ENCODE measurements at regions not wholly inside any gene's neighbourhood (a gene's known extent, or its start where the extent isn't known, plus 50 kb on each side); places are given as distances from the start of the nearest gene placed in this dataset.

DNA sequence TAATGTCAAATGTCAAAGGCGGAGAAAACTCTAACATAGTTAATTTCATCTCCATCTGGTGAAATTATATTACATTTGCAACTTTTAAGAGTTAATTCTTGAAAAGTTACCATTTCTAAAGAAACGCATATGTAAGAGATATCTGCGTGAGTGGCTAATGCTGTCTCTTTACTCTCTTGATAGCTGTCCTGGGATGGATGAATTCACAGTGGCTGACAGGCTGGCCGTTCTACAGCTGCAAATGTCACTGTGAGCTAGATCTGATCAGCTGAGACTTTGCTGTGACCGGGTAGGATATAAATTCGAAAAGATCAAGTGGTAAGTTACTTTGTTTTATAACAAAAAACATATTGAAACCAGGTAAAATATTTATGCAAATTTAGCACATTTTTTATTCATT, 557.1 kb upstream of the DDX18 start:
- Histone ChIP-seq H3K4me3 (no peak overlapping the region), H3K27me3 (no peaks in the 10 kb centered on the region), H3K27ac (no peak overlapping the region), H3K9me3 (peaks cover 0 to 31% (median 0%) of the 10 kb centered on the region in 11 donors), H3K36me3 (no peaks in the 10 kb centered on the region), H3K4me1 (no peaks in the 10 kb centered on the region)
- intact Hi-C loops (cut with DNase I) = no loop called here
- DNase-seq (no peak), ATAC-seq (no peak)
- TF ChIP-seq, protein P1, sequence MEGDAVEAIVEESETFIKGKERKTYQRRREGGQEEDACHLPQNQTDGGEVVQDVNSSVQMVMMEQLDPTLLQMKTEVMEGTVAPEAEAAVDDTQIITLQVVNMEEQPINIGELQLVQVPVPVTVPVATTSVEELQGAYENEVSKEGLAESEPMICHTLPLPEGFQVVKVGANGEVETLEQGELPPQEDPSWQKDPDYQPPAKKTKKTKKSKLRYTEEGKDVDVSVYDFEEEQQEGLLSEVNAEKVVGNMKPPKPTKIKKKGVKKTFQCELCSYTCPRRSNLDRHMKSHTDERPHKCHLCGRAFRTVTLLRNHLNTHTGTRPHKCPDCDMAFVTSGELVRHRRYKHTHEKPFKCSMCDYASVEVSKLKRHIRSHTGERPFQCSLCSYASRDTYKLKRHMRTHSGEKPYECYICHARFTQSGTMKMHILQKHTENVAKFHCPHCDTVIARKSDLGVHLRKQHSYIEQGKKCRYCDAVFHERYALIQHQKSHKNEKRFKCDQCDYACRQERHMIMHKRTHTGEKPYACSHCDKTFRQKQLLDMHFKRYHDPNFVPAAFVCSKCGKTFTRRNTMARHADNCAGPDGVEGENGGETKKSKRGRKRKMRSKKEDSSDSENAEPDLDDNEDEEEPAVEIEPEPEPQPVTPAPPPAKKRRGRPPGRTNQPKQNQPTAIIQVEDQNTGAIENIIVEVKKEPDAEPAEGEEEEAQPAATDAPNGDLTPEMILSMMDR (IDR thresholded peaks at IDR 0.05) = no peak
- WGBS, 2 donors = 46 to 51% methylated on average over 6 of the region's 6 CpGs

DNA sequence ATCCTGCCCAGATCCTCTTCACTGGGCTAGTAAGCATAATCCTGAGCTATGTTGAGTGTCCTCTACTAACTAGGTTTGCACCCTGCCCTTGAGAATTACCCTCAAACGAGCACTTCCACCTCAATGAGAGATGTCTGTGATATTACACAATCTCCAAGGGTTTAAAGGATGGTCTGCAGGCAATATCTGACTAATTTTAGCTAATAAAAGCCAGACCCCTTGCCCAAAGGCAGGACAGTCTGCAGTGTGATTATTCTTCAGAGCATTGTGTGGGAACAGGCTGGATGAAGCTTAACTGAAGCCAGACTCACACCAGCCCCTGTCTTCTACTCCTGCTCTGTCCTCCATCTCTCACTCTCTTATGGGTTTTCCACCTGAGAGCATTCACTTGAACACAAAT, 544.9 kb upstream of the DDX18 start:
- Histone ChIP-seq H3K36me3 (no peaks in the 10 kb centered on the region), H3K27ac (no peak overlapping the region), H3K9me3 (peaks cover 0 to 11% (median 0%) of the 10 kb centered on the region in 11 donors), H3K4me3 (no peak overlapping the region), H3K27me3 (no peaks in the 10 kb centered on the region), H3K4me1 (no peaks in the 10 kb centered on the region)
- ATAC-seq = no peak
- TF ChIP-seq, protein P1 (IDR thresholded peaks at IDR 0.05) = no peak
- intact Hi-C loops (cut with DNase I) = no loop called here
- DNase-seq = no peak
- 25 to 32% methylated on average over 1 of the region's 1 CpG for WGBS, 2 donors

DNA sequence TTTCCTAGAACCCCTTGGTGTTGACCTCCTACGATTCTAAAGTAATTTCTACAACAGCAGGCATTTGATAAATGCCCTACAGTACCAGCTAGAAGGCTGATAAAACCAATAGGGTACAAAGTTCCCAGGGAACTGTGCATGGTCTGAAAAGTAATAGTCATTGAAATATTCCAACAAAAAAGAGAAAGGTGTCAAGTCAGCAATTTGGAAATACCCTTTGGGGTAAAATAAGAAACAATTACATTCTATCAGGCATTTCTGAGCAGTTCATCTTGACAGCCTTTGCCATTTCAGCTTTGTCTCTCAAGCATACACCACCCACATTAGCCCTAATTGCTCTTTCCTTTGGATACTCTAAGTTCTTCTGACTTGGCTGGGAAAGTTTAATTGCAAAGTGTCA, 542.9 kb upstream of the DDX18 start:
- H3K27me3 ChIP-seq = no peaks in the 10 kb centered on the region

DNA sequence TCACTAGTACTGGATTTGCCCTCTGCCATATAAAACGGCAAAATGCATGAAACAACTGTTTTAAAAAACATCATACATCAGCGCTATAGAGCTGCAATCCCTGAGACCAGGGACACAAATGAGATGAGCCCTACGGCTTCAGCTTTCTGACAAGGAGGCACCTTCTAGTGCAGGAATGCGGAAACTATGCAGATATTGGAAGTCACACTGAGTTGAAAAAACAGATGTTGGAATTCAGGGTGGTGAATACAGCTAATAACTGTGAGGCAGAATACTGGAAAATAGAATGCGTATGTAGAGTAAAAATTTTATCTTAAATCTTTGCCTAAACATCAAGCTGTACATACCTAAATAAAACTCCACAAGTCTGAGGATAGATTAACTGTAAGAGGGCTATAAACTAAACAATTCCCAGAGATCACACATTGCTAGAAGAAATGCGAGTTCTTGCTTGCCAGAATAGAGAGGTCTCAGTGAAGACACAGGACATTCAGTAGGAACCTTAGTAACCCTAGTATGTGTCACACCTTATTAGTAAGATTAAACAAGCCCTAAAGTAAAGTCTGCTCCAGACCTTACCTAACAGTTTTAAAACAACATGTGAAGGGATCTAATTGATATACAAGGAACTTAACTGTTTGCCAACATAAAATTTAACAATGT, 541.4 kb upstream of the DDX18 start:
- peaks cover 0 to 14% (median 0%) of the 10 kb centered on the region in 11 donors for H3K9me3 ChIP-seq
- 49 to 52% methylated on average over 6 of the region's 6 CpGs for WGBS, 2 donors

More for the DNA sequence above, 542.9 kb upstream of the DDX18 start:
- 26 to 31% methylated on average over 1 of the region's 1 CpG for WGBS, 2 donors
- ATAC-seq = no peak
- H3K27ac ChIP-seq = no peak overlapping the region
- DNase-seq = no peak
- H3K4me3 ChIP-seq = no peak overlapping the region
- peaks cover 0 to 14% (median 0%) of the 10 kb centered on the region in 11 donors for H3K9me3 ChIP-seq
- intact Hi-C loops (cut with DNase I) = no loop called here
- H3K36me3 ChIP-seq = no peaks in the 10 kb centered on the region
- H3K4me1 ChIP-seq = no peaks in the 10 kb centered on the region
- TF ChIP-seq, protein P1 (IDR thresholded peaks at IDR 0.05) = no peak

More for the DNA sequence above, 541.4 kb upstream of the DDX18 start:
- intact Hi-C loops (cut with DNase I) = no loop called here
- TF ChIP-seq, protein P1 (IDR thresholded peaks at IDR 0.05) = no peak
- ATAC-seq (no peak), DNase-seq (no peak)
- Histone ChIP-seq H3K27ac (no peak overlapping the region), H3K36me3 (no peaks in the 10 kb centered on the region), H3K4me1 (no peaks in the 10 kb centered on the region), H3K27me3 (no peaks in the 10 kb centered on the region), H3K4me3 (no peak overlapping the region)

All from heart right ventricle (tissue), 16 donors.